B cell (primary cell): ENCODE measurements at regions not wholly inside any gene's neighbourhood (a gene's known extent, or its start where the extent isn't known, plus 50 kb on each side); places are given as distances from the start of the nearest gene placed in this dataset.

ENCODE experiments used
- ATAC-seq: fragments of 200-7000 bp; cut with Tn5 transposase; one replicate; pipeline ENCODE4 v1.10.0; 2021; ENCODE audit warnings: low read depth, mild to moderate bottlenecking, moderate number of reproducible peaks, moderate library complexity
- CTCF ChIA-PET: fragments of 350-600 bp; sonication (Branson Sonifier 250); formaldehyde crosslinking; loops from one replicate; lab custom pipeline; 2021; ENCODE audit warnings: antibody characterized with exemption, inconsistent platforms; lab: Charles Lee
- POLR2A ChIA-PET: fragments of 350-600 bp; sonication (Branson Sonifier 250); formaldehyde crosslinking; loops from one replicate; lab custom pipeline; 2021; ENCODE audit warnings: antibody characterized with exemption; lab: Charles Lee
- DNase-seq: peaks from one replicate; pipeline ENCODE4 v3.0.0; 2013
- H2AFZ ChIP-seq: 2 replicates; pipeline ENCODE4 v1.6.1; 2012; ENCODE audit warnings: mild to moderate bottlenecking, low read depth, low read length; ENCODE audit not compliant: insufficient read depth, poor library complexity, severe bottlenecking
- H3K27ac ChIP-seq, 2 donors: 1 replicate in 1 of 2; 2 replicates in 1 of 2; pipeline ENCODE4 v1.5.1; 2012 to 2013; ENCODE audit warnings: low read length in 2 of 2, mild to moderate bottlenecking in 2 of 2, moderate library complexity in 1 of 2
- H3K27me3 ChIP-seq, 4 experiments: fragments of 200-600 bp in 1 of 4; sonication (generic) in 1 of 4; replicated peaks in 1 of 4; 1 replicate in 2 of 4; 2 replicates in 2 of 4; pipeline versions ENCODE4 v1.6.1 to v1.7.0; 2013 to 2016; ENCODE audit warnings: low read length in 3 of 4, mild to moderate bottlenecking in 2 of 4, mixed read lengths in 1 of 4, moderate library complexity in 1 of 4; ENCODE audit not compliant: insufficient read depth in 4 of 4, control insufficient read depth in 3 of 4; ENCODE audit errors: control extremely low read depth in 1 of 4
- H3K36me3 ChIP-seq, 2 experiments: replicated peaks in 1 of 2; 1 replicate in 1 of 2; 2 replicates in 1 of 2; pipeline versions ENCODE4 v1.6.1 to v1.7.1; 2013; ENCODE audit warnings: low read length in 1 of 2; ENCODE audit not compliant: insufficient read depth in 2 of 2, control insufficient read depth in 1 of 2; ENCODE audit errors: control extremely low read depth in 1 of 2, extremely low read depth in 1 of 2
- H3K4me1 ChIP-seq, 2 donors: fragments of 200-600 bp in 1 of 2; sonication (generic) in 1 of 2; 1 replicate in 1 of 2; 2 replicates in 1 of 2; pipeline versions ENCODE4 v1.5.1 to v1.6.1; 2013 to 2017; ENCODE audit warnings: low read length in 2 of 2; ENCODE audit not compliant: control insufficient read depth in 2 of 2, insufficient read depth in 2 of 2
- H3K4me2 ChIP-seq: replicated peaks from 2 replicates; pipeline ENCODE3; 2012; ENCODE audit warnings: mild to moderate bottlenecking, low read depth, low read length; ENCODE audit not compliant: poor library complexity, severe bottlenecking
- H3K4me3 ChIP-seq, 5 experiments: fragments of 200-600 bp in 1 of 5; sonication (generic) in 1 of 5; 1 replicate in 3 of 5; 2 replicates in 2 of 5; pipeline versions ENCODE4 v1.5.1 to v1.7.0; 2011 to 2016; ENCODE audit warnings: low read length in 4 of 5, mild to moderate bottlenecking in 4 of 5, low read depth in 2 of 5, control low read depth in 1 of 5, moderate library complexity in 1 of 5; ENCODE audit not compliant: insufficient read depth in 1 of 5; ENCODE audit errors: control extremely low read depth in 1 of 5, extremely low read depth in 1 of 5
- H3K79me2 ChIP-seq: fragments of 200-600 bp; sonication (generic); one replicate; pipeline ENCODE4 v1.6.0; 2016; ENCODE audit warnings: low read length; ENCODE audit not compliant: control insufficient read depth, insufficient read depth
- H3K9ac ChIP-seq: fragments of 200-600 bp; sonication (generic); 2 replicates; pipeline ENCODE4 v1.6.1; 2017; ENCODE audit warnings: mild to moderate bottlenecking, low read length, moderate library complexity
- H3K9me3 ChIP-seq, 3 donors: one replicate each; pipeline versions ENCODE4 v1.6.1 to v1.7.1; 2013; ENCODE audit warnings: low read length in 2 of 3; ENCODE audit not compliant: control insufficient read depth in 2 of 3, insufficient read depth in 1 of 3; ENCODE audit errors: control extremely low read depth in 1 of 3
- H4K20me1 ChIP-seq: 2 replicates; pipeline ENCODE4 v1.6.0; 2012; ENCODE audit warnings: mild to moderate bottlenecking, low read length; ENCODE audit not compliant: insufficient read depth, control insufficient read depth, poor library complexity, severe bottlenecking
- H3K27ac Mint-ChIP-seq: one replicate; pipeline ENCODE4 v1.8.0; 2021; ENCODE audit warnings: mixed read lengths
- H3K27me3 Mint-ChIP-seq: one replicate; pipeline ENCODE4 v1.8.0; 2021; ENCODE audit warnings: mixed read lengths
- H3K4me1 Mint-ChIP-seq: one replicate; pipeline ENCODE4 v1.8.0; 2021; ENCODE audit warnings: mixed read lengths
- H3K4me3 Mint-ChIP-seq: one replicate; pipeline ENCODE4 v1.8.0; 2021; ENCODE audit warnings: mixed read lengths
- H3K9me3 Mint-ChIP-seq: one replicate; pipeline ENCODE4 v1.8.0; 2022; ENCODE audit warnings: mixed read lengths; ENCODE audit not compliant: insufficient read depth
- CTCF ChIP-seq: fragments of 200-600 bp; IDR thresholded peaks from one replicate; pipeline ENCODE4 v1.8.0; 2022; ENCODE audit warnings: antibody characterized with exemption, mild to moderate bottlenecking
- EZH2 ChIP-seq: IDR thresholded peaks from 2 replicates; pipeline ENCODE4 v1.6.1; 2012; ENCODE audit warnings: borderline replicate concordance, low read depth, mild to moderate bottlenecking, moderate library complexity, low read length; ENCODE audit not compliant: insufficient read depth, poor library complexity, severe bottlenecking
- WGBS: methylation state at CpG from one replicate; pipeline ENCODE4 v1.1.5; 2013; ENCODE audit warnings: missing lambda C conversion rate; ENCODE audit not compliant: insufficient coverage; 5-methylcytosine and 5-hydroxymethylcytosine counted together
- intact Hi-C: fragments of 100-400 bp; cut with micrococcal nuclease; formaldehyde crosslinking; loops from one replicate; pipeline ENCODE4 v1.10.0; 2022

GRCh38 chr4:102139932-102140331 lies 205.3 kb downstream of the SLC39A8 start:
- Histone ChIP-seq H3K27me3 (no peaks in the 10 kb centered on the region), H3K9me3 (no peaks in the 10 kb centered on the region), H3K36me3 (no peaks in the 10 kb centered on the region), H2AFZ (no peak overlapping the region), H3K27ac (no peak overlapping the region), H3K79me2 (no peaks in the 10 kb centered on the region), H3K9ac (no peak overlapping the region), H3K4me2 (no peak overlapping the region), H4K20me1 (no peaks in the 10 kb centered on the region), H3K4me3 (no peak overlapping the region), H3K4me1 (no peaks in the 10 kb centered on the region)
- no peaks in the 10 kb centered on the region for H3K4me1 Mint-ChIP-seq
- no peaks in the 10 kb centered on the region for H3K9me3 Mint-ChIP-seq
- H3K4me3 Mint-ChIP-seq, result no peak overlapping the region
- WGBS, result 100% methylated on average over 1 of the region's 1 CpG
- ATAC-seq (no peak), DNase-seq (no peak)
- POLR2A ChIA-PET, result no interaction called here
- TF ChIP-seq EZH2 (no peak), CTCF (no peak)
- CTCF ChIA-PET, result no interaction called here
- H3K27me3 Mint-ChIP-seq, result peaks cover 18% of the 10 kb centered on the region
- intact Hi-C loops, result no loop called here
- H3K27ac Mint-ChIP-seq, result no peak overlapping the region

- ChIA-PET POLR2A (no interaction called here), CTCF (no interaction called here)
- 0% methylated on average over 1 of the region's 2 CpGs for WGBS
- Mint-ChIP-seq H3K9me3 (no peaks in the 10 kb centered on the region), H3K27me3 (peaks cover 18% of the 10 kb centered on the region), H3K4me3 (no peak overlapping the region), H3K4me1 (no peaks in the 10 kb centered on the region), H3K27ac (no peak overlapping the region)
- Histone ChIP-seq H2AFZ (no peak overlapping the region), H3K9me3 (no peaks in the 10 kb centered on the region), H4K20me1 (no peaks in the 10 kb centered on the region), H3K27ac (no peak overlapping the region), H3K4me1 (no peaks in the 10 kb centered on the region), H3K4me2 (no peak overlapping the region), H3K4me3 (no peak overlapping the region), H3K27me3 (no peaks in the 10 kb centered on the region), H3K9ac (no peak overlapping the region), H3K79me2 (no peaks in the 10 kb centered on the region), H3K36me3 (no peaks in the 10 kb centered on the region)
- no peak for TF ChIP-seq CTCF
- TF ChIP-seq EZH2, result no peak
- no peak for DNase-seq
- no peak for ATAC-seq
- intact Hi-C loops, result no loop called here
These were observed 206.1 kb downstream of the SLC39A8 start for GRCh38 chr4:102139132-102139573.
